ENCODE measurements at regions not wholly inside any gene's neighbourhood (a gene's known extent, or its start where the extent isn't known, plus 50 kb on each side); places are given as distances from the start of the nearest gene placed in this dataset.

DNA sequence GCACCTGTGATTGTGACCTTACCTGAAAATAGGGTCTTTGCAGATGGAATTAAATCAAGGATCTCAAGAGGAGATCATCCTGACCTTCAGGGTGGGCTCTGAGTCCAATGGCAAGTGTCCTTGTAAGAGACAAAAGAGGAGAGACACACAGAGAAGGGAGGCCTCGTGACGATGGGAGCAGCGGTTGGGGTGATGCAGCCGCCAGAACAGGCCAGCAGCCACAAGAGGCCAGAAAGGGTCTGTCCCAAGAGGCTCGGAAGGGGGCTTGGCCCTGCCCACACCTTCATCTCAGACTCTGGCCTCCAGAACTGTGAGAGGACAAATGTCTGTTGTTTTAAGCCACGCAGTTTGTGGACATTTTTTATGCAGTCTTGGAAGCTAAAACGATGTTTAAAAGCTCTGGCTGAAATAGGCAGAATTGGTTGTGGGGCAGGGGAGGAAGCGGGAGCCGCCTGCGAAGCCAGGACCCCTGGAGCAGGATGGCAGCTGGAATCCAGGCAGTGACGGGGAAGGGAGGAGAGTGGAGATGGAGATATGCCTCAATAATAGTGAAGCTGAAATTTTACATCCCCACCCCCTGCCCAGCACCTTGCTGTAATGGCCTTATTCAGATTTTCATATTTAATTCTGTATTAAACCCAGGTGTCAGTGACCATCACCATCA, 216.4 kb downstream of the ANKRD60 start:
- no peak for DNase-seq

DNA sequence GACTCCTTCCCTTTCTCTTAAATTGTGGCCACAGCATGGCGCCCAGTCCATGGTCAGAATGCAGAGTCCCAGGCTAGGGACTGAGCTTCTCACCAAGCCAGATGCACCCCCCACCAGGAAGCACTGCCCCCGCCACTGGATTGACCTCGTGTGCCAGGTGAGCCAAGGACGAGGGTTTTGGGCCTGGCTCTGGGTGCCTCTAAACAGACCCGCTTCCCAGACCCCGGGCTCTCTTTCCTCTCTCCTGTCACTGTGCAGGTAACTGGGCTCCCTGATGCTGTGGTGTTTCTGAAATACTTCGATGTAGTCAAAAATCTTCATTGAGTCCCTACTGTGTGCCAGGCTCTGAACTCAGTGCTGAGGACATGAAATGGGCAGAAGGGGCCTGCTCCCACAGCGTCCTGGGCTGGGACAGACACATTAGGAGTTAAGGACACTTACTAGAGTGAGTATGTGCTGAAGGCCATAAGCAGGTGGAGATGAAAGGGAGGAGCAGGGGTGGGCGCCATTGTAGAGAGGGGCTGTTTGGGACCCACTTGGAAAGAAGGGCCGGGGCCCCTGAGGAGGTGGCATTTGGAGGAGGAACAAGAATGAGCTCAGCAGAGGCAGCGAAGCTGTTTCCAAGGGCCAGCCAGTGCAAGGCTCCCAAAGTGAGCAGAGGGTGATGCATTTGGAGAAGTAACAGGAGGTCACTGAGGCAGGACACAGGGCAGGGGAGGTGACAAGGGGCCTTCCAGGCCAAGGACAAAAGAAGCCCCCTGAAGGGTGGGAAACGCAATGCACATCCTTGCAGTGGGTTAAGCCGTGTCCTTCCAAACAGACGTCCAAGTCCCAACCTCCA, 217.1 kb downstream of the ANKRD60 start:
- DNase-seq: no peak

DNA sequence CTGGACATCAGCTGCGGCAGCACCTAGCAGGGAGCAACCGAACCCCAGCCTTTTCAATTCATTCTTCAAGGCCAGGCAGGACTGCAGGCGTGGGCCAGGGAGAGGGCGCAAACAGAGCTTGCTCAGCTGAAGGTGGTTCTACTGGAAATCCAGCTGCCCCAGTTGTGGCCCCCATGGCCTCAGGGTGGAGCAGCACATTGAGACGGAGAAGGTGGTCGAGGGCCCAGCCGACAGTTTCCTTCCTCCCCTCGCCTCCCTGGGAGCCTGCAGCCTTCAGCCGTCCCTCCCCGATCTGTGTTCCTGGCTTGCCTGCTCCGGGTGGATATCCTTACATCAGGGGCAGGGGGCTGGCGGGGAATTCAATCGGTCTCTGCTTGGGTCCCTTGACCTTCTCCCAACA, 217.8 kb downstream of the ANKRD60 start:
- no peak for DNase-seq

DNA sequence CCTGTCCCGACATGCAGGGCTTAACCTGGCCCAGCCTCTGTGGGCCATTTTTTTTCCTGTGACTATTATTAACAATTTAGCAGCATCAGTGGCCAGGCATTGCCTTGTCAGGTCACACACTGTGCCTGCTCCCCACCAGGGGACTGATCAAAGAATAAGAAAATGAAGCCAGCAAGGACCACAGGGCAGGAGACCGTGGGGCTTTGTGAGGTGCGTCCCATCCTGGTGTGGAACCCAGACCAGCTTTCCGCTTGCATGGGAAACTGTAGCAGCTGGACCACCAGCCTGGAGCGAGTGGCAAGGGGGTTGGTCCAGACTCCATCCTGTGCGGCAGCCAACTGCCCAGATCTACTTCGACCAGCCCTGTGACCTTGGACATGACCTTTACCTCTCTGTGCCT, 218.3 kb downstream of the ANKRD60 start:
- DNase-seq: no peak

DNA sequence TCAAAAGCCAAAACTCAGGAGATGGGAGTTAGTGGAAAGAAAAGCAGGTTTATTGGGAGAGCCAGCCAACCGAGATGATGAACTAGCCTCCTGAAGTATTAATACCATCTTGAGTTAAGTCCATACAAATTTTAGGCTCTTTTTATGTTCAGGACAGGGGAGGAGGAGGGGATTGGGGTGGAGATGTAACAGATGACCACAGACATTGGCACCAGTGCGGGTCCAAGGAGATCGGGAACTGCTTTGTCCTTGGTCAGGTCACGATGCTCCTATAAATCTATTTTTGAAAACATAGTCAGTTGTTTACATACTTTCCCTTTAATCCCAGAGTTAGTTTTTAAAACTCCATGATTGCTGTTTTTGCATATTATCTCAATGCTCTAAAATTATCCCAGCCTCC, 219.6 kb downstream of the ANKRD60 start:
- DNase-seq: no peak

DNA sequence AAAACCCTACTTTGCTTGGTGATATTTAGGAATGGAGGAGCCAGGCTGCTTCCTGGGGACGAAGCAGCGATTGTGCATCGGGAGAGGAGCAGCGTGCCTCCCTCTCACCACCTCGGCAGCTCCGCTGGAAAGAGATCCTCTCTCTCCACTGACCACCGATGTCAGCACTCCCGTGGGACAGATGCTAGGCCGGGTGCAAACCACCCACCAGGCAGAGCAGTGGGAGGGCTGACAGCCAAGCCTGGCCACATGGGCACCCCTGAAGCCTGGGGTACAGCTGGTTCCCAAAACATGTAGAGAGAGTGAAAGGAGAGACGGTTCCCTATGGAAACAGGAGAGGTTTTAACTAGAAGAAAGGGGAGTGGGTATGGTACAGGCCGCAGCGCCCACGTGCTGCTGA, 220.0 kb downstream of the ANKRD60 start:
- no peak for DNase-seq

DNA sequence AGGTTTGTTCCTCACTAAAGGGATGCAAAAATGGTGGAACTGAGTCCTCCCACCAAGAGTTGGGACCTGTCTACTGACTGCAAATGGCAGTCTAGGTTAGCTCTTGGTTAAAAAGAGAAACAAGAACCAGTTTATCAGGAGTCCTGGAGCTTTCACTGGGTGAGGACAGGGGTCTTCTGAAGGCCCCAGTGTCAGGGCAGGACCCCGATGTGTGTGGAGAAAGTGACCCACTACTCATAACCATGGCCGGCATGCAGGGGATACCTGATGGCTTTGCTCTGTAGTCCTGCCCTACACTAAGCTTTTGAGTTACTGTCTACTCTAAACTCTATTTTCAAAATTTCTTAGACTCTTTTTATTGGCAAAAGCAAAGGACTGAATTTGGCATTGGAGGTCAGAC, 220.5 kb downstream of the ANKRD60 start:
- no peak for DNase-seq

DNA sequence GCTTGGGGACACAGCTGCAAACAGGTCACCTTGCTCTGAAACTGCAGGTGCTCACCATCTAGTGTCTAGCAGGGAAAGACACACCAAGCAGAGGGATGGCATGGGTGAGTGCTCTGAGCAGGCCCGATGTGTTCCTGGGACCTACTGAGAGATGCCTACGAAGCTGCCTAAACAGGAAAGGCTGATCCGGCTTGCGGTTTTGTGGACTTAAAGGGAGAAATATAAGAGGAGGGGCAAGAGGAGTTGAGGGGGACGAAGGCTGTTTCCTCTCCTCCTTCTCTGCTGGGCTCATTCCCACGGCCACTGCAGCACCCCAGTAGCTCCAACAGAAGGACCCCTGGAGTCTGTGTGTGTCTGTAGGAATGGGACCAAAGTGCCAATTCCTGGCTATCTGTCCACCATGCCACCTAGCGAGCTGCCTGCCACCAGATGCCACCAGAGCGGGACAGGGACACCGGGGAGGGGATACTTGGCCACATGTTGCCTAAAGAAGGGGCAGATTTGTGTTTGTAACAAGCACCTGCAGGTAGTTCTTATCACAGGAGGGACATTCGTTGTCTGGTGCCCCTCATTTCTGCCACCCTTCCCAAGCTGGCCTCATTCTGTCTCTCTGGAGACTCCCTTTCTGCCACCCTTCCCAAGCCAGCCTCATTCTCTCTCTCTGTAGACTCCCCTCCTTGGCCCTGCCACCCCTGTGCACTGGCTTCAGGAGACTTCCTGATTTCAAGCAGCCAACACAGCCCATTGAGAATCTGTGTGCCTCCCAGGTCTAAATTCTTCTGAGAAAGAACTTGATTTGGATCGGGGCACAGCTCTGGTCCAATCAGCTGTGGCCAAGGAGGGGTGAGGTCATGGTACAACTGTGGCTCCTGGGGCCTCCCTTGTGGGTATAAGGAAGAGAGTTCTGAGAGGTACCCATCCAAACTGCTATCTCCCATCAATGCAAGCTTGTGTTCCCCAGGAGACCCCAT, 221.8 kb downstream of the ANKRD60 start:
- DNase-seq: no peak

DNA sequence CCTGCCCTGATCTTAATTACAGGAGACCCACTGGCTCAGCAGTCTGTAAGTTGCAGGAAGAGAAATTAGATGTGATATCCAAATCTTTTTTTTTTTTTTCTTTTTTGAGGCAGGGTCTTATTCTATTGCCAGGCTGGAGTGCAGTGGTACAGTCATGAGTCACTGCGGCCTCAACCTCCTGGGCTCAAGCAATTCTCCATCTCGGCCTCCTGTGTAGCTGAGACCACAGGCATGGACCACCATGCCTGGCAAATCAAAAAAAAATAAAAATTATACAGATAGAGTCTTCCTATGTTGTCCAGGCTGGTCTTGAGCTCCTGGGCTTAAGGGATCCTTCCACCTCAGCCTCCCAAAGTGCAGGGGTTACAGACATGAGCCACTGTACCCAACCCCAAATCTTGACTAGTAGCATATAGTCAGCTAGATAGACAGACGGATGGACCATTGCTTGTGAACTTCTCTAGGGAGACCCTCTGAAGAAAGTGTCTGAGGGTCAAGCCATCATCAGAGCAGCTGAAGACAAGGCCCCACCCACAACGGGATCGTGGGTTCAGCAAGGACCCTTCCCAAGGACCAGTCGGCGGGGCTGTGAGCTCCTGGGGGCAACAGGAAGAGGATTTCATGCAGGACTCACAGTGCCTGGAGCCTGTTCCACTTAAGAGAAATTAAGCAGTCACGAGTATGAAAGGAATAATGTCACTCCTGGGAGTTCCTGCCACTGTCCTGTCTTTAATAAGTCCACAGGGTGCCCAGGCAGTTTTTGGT, 222.7 kb downstream of the ANKRD60 start:
- no peak for DNase-seq

DNA sequence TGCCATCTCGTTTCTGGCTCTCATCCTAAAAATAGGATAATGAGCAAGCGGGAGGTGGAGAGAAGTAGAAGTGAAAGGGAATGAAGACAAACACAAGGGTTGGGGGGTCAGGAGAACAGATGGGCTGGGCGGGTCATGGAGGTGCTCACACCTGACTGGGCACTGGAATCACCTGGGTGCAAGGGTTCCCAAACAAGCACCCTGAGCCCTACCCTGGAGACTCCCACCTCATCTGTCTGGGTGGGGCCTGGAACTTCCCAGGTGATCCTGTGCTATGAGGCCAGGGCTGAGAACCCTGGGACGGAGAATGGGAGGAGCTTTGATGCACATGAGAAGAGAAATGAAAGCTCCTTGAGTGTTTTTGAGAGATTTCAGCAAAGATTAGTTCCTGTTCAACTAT, 223.6 kb downstream of the ANKRD60 start:
- DNase-seq: no peak

DNA sequence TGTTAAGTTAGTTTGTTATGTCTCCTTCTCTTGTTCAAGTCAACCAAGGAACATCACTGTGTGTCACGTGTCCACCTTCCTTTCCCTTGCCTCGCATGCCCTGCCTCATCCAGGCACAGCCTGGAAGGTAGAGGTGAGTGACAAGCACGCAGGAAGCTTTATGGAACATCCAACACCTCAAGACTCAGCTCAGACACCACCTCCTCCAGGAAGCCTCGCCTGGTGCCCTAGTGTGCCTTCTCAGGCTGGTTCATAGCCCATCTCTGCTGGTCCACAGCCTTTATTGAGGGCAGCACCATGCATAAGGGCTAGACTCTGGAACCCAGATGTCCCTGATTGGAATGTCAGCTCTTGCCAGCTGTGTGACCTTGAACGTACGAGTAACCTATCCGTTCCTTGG, 224.3 kb downstream of the ANKRD60 start:
- no peak for DNase-seq

DNA sequence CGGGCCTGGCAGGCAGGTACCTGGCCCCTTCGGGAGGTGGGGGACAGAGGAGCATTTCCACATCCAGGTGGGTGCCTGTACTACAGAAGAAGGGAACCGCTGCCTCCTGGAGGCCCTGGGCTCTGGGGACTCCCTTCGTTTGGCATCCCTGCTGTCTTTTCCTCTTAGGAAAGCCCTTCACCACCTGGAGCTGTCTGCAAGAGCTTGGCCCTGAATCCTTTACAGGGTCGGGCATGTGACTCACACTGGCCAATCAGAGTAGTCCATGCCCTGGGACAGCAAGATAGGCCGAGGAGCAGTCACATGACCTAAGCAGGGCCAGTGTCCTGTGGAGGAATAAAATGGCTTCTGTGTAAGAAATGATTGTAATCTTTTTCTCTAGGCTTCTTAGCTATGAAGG, 224.9 kb downstream of the ANKRD60 start:
- peak; percentile 4 for DNase-seq

DNA sequence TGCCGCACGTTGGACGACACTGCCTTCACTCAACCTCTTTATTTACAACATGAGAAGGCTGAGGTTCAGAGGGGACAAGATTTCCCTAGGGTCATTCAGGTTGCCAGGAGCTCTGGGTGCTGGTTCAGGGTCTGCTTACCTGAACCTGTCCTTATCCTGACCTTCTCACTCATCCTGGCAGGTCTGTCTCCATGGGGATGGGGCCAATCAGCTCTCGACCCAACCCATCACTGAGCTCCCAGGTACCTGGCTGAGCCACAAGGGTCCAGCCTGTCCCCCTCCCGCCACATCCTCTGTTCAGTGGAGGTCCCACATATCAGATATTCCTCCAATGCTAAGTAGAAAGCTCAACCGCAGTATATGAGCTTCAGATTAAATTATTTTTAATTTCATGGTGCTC, 225.6 kb downstream of the ANKRD60 start:
- no peak for DNase-seq

DNA sequence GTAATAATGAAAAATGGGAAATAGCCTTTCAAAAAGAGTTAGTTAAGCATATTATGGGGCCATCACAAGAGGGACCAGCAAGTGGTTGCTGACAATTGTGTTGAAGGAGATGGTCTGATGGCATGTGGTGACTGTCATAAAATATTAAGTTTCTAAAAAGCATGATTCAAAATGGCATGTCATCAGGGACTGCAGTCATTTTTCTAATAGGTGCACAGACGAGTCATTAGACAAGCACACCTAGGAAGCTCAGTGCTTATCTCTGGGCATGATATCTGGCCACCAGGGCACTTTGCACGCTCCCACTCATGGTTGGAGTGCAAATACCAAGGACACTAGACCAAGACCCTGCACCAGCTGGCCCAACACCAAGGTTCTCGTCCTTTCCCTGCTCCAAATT, 226.5 kb downstream of the ANKRD60 start:
- DNase-seq: no peak

DNA sequence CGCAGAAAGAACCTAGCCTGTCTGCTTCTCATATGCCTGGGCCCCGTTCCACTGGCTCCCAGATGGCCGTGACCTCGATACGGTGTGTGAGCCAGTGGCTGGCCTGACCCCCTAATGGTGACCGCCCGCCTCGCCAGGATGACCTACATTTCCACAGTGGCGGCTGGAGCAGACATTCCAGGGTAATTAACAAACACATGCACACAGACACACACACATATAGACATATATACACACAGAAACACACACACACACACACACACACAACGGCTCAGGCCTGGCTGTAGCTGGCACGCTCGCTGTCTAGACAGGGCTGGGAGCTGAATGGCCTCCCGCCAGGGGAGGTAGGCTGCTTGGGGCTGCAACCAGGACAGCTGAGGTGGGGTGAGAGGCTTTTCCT, 227.1 kb downstream of the ANKRD60 start:
- DNase-seq: no peak

DNA sequence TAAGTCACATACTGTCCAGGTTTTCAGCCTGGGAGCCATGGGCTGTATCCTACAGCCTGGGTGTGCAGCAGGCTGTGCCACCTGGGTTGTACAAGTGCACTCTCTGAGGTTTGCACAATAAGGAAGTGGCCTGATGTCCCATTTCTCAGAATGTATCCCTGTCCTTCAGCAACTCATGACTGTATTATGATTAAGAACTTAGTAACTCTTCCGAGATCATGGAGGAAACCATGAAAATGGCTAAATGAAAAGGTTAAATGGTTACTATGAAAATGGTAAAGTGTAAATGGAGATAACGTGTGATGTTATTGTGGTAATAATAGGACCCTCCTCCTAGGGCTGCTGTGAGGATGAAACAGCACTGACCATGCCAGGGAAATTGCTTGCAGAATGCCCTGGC, 227.6 kb downstream of the ANKRD60 start:
- no peak for DNase-seq

DNA sequence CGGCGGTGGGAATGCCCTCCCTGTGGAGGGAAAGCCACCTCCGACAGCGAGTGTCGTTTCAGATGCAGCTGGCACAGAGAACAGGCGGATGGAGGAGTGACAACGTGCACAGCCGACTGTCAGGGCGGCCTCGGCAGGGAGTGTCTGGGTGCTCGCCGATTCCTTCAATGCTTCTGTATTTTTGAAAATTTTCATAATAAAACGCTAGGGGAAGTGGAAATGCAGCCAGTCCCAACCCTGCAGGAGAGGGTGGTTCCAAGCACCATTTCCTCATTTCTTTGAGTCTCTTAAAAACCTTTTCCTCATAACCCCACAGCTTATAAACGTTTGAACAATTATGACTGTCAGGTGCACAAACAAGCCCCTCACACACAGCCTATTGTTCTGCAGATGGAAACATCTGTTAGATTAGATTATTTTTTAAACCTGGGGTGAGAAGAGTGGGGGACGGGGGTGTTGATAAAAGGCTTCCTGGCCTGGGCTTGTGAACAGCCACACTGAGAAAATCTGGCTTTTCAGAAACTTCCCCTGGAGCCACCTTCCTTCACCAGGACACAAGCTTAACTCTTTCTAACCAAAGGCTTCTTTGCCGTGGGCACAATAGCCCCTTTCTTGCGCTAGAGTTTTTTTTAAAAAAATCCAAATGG, 228.9 kb downstream of the ANKRD60 start:
- peak; percentile 40 for DNase-seq

DNA sequence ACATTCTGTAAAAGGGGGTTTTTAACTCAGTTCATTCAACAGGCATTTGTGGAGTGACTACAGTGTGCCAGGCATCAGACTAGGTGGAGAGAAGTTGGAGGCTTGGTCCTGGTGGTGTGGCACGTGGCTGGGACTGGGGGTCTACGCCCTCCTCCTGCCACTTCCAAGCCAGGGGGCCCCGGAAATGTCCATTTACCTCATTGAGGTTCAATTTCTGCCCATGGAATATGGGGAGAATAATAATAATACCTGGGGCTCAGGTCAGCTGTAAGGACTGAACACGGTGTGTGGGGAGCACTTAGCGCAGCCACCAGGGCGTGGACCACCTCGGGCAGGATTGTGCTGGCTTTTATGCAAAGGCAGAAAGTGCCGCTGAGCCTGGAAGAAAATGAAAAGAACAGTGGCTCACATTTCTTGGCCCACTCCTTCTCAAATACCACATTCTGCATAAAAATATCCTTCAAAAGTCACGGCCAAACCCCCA, 229.4 kb downstream of the ANKRD60 start:
- DNase-seq: no peak

DNA sequence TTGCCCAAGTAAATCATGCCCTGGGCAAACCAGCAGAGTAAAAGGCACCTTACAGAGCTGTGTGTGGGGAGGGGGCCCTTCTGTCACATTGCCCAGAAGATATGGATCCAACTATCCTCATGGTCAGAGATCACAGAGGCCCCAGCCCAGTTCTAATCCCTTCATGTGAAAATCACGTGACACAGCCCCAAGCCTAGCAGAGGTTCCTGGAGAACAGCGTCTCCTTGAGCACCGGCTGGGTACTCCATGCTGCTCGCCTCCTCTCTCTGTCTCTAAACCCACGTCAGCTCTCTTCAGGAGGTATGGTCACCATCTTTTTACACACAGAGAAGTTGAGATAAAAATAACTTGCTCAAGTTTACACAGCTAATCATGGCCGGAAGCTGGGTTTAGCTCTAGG, 230.2 kb downstream of the ANKRD60 start:
- DNase-seq: no peak

DNA sequence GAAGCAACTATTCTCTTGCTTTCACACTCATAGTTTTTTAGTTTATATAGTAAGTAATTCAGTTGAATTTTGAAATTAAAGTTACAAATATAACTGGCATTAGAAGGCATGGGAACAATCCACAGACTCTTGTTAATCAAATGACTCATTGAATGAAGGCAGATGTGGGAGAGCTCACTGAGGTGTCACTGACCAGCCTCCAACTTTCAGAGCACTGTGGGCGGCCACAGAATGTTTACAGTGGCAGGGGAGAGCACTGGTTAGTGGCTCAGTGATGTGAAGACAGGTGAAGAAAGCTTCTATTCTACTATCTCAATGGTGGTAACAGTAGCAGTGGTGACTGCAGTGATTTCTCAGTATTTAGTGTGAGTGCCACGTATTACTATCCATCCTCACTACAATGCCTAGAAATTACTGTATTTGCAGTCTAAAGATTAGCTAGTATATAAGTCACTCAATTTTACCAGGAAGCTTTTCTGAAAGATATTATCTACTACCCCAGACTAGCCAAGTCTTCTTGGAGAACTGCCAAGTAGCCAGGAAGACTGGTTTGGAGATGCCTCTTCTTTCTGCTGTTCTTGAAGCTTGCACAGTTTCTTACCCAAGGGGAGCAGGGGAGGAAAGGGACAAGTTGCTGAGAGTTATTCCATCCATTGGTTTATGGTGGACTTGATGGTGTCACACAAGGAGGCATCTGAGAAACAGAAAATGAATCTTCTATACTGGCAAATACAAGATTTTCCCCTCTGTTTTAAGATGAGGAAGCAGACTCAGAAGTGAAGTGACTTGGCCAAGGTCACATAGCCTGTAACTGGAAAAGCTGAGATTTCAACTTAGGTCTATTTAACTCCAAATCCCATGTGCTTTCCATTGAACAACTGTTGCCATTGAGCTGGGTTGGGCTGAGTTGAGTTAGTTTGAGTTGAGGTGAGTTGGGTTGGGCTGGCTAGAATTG, 231.2 kb downstream of the ANKRD60 start:
- peak; percentile 33 for DNase-seq

DNA sequence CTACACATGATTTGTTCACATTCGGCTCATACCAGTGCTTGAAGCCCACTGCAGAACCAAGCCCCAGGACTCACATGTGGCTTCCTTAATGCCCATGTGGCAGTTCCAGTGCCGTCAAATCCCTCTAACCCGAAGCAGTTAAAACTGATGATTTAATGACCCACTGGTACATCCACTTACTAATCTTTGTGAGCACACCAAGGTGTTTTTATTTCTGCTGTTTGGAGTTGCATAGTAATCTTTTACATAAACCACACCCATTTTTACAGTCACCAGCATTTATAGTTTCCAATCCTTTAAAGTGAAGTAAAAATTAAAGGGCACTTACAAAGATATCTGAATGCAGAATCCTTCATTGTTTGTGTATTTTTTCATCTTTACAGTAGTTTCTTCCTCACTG, 232.0 kb downstream of the ANKRD60 start:
- no peak for DNase-seq

Measured in hematopoietic multipotent progenitor cell treated with erythropoietin and hydrocortisone succinate and interleukin-3 and kit ligand, for 6 days (in vitro differentiated cells).